ENCODE measurements at regions not wholly inside any gene's neighbourhood (a gene's known extent, or its start where the extent isn't known, plus 50 kb on each side); places are given as distances from the start of the nearest gene placed in this dataset.

DNA sequence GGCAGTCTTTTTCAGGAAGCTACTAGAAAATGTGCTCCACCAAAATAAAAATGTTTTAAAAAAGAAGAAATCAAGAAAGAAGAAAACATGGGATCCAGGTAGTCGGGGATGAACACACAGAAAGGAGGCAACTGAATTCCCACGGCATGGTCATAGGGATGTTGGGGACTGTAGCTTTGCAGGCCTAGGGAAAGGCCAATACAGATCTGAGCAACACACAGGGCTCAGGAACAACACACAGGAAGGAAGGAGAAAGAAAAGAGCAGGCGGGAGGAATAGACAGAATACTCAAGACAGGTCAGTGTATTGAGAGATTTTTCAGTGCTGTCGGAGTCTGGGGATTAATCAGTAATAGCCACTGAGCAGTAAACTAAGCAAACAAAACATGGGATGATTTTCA, 142.7 kb upstream of the SYT6 start:
- 33% methylated on average over 4 of the region's 4 CpGs for WGBS (ENCODE audit: low lambda C conversion rate)
- ChIA-PET POLR2A (no interaction called here), CTCF (interaction anchor here (1.1 kb wide), 1 partner anchor 13 kb away, joined by 5 read pairs; no protein-coding TSS in a partner anchor)
- Histone ChIP-seq H3K9ac (no peak overlapping the region), H3K27ac (ENCODE audit: low read depth in 2 of 2, low read length in 1 of 2) (no peak overlapping the region), H3K4me2 (no peak overlapping the region), H3F3A (replicated peaks; ENCODE audit: insufficient read depth) (no peaks in the 10 kb centered on the region), H3K36me3 (replicated peaks in 1 of 2; ENCODE audit: control insufficient read depth in 1 of 2, insufficient read depth in 2 of 2, low read length in 1 of 2) (no peaks in the 10 kb centered on the region), H3K9me3 (no peaks in the 10 kb centered on the region), H3K9me2 (no peaks in the 10 kb centered on the region), H3K4me1 (ENCODE audit: control insufficient read depth in 1 of 2, insufficient read depth in 2 of 2, low read depth in 1 of 2, low read length in 1 of 2) (no peaks in the 10 kb centered on the region; a peak in 1 of 4 replicates), H3K4me3 (ENCODE audit: low read depth in 2 of 2, low read length in 1 of 2) (no peak overlapping the region), H4K20me1 (ENCODE audit: insufficient read depth) (no peaks in the 10 kb centered on the region), H3K27me3 (ENCODE audit: insufficient read depth) (peaks cover 19% of the 10 kb centered on the region), H2AFZ (ENCODE audit: low read depth) (no peak overlapping the region), H3K79me2 (ENCODE audit: insufficient read depth) (no peaks in the 10 kb centered on the region)
- no peak for TF ChIP-seq EP300 (IDR thresholded peaks at IDR 0.05; ENCODE audit: borderline replicate concordance in 1 of 2, low read depth in 1 of 2, low read length in 1 of 2)
- TF ChIP-seq, protein P1, sequence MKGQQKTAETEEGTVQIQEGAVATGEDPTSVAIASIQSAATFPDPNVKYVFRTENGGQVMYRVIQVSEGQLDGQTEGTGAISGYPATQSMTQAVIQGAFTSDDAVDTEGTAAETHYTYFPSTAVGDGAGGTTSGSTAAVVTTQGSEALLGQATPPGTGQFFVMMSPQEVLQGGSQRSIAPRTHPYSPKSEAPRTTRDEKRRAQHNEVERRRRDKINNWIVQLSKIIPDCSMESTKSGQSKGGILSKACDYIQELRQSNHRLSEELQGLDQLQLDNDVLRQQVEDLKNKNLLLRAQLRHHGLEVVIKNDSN (IDR thresholded peaks at IDR 0.05; ENCODE audit: borderline replicate concordance, low read depth): no peak
- TF ChIP-seq GABPA (IDR thresholded peaks at IDR 0.05; ENCODE audit: low read depth): no peak
- no peak for TF ChIP-seq FOXJ3 (CRISPR knock-in tag; IDR thresholded peaks at IDR 0.05)
- TF ChIP-seq RAD21 (IDR thresholded peaks at IDR 0.05; ENCODE audit: low read length): no peak
- no peak for TF ChIP-seq TEAD4 (IDR thresholded peaks at IDR 0.05; ENCODE audit: borderline replicate concordance, insufficient read depth)
- no peak for TF ChIP-seq TCF12 (IDR thresholded peaks at IDR 0.05)
- TF ChIP-seq RCOR1 (IDR thresholded peaks at IDR 0.05; ENCODE audit: low read length): no peak
- TF ChIP-seq, protein P2, sequence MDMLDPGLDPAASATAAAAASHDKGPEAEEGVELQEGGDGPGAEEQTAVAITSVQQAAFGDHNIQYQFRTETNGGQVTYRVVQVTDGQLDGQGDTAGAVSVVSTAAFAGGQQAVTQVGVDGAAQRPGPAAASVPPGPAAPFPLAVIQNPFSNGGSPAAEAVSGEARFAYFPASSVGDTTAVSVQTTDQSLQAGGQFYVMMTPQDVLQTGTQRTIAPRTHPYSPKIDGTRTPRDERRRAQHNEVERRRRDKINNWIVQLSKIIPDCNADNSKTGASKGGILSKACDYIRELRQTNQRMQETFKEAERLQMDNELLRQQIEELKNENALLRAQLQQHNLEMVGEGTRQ (IDR thresholded peaks at IDR 0.05; ENCODE audit: borderline replicate concordance, low read depth, low read length): no peak
- TF ChIP-seq, protein P3, sequence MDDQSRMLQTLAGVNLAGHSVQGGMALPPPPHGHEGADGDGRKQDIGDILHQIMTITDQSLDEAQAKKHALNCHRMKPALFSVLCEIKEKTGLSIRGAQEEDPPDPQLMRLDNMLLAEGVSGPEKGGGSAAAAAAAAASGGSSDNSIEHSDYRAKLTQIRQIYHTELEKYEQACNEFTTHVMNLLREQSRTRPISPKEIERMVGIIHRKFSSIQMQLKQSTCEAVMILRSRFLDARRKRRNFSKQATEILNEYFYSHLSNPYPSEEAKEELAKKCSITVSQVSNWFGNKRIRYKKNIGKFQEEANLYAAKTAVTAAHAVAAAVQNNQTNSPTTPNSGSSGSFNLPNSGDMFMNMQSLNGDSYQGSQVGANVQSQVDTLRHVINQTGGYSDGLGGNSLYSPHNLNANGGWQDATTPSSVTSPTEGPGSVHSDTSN (IDR thresholded peaks at IDR 0.05): no peak
- no peak for TF ChIP-seq MEF2A (IDR thresholded peaks at IDR 0.05; ENCODE audit: borderline replicate concordance, low read depth)
- TF ChIP-seq, protein P4, sequence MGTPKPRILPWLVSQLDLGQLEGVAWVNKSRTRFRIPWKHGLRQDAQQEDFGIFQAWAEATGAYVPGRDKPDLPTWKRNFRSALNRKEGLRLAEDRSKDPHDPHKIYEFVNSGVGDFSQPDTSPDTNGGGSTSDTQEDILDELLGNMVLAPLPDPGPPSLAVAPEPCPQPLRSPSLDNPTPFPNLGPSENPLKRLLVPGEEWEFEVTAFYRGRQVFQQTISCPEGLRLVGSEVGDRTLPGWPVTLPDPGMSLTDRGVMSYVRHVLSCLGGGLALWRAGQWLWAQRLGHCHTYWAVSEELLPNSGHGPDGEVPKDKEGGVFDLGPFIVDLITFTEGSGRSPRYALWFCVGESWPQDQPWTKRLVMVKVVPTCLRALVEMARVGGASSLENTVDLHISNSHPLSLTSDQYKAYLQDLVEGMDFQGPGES (IDR thresholded peaks at IDR 0.05; ENCODE audit: low read depth, low read length): no peak
- TF ChIP-seq EZH2phosphoT487 (IDR thresholded peaks at IDR 0.05; ENCODE audit: borderline replicate concordance, low read depth): no peak
- TF ChIP-seq SMC3 (IDR thresholded peaks at IDR 0.05; ENCODE audit: low read depth, low read length): no peak
- TF ChIP-seq NRF1 (IDR thresholded peaks at IDR 0.05; ENCODE audit: low read depth, low read length): no peak
- TF ChIP-seq, protein P5, sequence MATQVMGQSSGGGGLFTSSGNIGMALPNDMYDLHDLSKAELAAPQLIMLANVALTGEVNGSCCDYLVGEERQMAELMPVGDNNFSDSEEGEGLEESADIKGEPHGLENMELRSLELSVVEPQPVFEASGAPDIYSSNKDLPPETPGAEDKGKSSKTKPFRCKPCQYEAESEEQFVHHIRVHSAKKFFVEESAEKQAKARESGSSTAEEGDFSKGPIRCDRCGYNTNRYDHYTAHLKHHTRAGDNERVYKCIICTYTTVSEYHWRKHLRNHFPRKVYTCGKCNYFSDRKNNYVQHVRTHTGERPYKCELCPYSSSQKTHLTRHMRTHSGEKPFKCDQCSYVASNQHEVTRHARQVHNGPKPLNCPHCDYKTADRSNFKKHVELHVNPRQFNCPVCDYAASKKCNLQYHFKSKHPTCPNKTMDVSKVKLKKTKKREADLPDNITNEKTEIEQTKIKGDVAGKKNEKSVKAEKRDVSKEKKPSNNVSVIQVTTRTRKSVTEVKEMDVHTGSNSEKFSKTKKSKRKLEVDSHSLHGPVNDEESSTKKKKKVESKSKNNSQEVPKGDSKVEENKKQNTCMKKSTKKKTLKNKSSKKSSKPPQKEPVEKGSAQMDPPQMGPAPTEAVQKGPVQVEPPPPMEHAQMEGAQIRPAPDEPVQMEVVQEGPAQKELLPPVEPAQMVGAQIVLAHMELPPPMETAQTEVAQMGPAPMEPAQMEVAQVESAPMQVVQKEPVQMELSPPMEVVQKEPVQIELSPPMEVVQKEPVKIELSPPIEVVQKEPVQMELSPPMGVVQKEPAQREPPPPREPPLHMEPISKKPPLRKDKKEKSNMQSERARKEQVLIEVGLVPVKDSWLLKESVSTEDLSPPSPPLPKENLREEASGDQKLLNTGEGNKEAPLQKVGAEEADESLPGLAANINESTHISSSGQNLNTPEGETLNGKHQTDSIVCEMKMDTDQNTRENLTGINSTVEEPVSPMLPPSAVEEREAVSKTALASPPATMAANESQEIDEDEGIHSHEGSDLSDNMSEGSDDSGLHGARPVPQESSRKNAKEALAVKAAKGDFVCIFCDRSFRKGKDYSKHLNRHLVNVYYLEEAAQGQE (IDR thresholded peaks at IDR 0.05; ENCODE audit: low read depth, low read length): no peak
- TF ChIP-seq SIN3A (IDR thresholded peaks at IDR 0.05; ENCODE audit: borderline replicate concordance, low read depth, low read length): no peak
- no peak for TF ChIP-seq ELF1 (IDR thresholded peaks at IDR 0.05)
- no peak for TF ChIP-seq RFX5 (IDR thresholded peaks at IDR 0.05; ENCODE audit: low read length)
- no peak for DNase-seq
